ENCODE measurements at regions not wholly inside any gene's neighbourhood (a gene's known extent, or its start where the extent isn't known, plus 50 kb on each side); places are given as distances from the start of the nearest gene placed in this dataset.

DNA sequence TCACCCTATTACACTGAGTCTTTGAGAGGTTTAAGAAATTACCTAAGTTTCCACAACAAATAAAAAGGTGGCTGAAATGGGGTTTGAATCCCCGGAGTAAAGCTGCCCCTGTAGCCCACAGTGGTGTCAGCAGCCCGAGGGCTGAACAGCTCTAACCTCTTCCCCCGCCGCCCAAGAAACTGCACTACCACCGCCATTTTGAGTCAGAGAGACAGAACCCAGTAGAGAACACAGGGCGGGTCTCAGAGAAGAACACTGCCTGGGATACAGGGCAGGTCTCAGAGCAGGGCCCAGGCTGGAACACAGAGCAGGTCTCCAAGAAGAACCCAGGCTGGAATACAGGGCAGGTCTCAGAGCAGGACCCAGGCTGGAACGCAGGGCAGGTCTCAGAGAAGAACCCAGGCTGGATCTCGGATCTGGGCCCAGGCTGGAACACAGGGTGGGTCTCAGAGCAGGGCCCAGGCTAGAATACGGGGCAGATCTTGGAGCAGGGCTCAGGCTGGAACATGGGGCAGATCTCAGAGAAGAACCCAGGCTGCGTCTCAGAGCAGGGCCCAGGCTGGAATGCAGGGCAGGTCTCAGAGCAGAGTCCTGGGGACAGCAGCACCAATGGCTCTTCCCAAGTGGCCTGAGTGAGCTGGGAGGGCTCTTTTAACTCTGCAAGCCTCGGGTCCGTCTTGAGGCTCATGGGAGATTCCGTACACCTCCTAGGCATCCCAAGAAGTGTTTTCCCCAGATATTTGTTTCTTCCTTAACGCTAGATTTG lies 85.9 kb upstream of the LANCL2 start:
- CTCF ChIA-PET, result interaction anchor here (1.4 kb wide), 1 partner anchor 505 kb away, joined by 3 read pairs; no protein-coding TSS in a partner anchor
- no peaks in the 10 kb centered on the region for H3F3A ChIP-seq (ENCODE audit: insufficient read depth, low read depth)
- intact Hi-C loops (cut with micrococcal nuclease; ENCODE audit: unreplicated experiment), result loop anchor here (10.0 kb wide), 1 partner anchor 446 kb away; no protein-coding TSS in a partner anchor
- no peaks in the 10 kb centered on the region for H4K20me1 ChIP-seq (ENCODE audit: insufficient read depth)
- TF ChIP-seq, protein P1, sequence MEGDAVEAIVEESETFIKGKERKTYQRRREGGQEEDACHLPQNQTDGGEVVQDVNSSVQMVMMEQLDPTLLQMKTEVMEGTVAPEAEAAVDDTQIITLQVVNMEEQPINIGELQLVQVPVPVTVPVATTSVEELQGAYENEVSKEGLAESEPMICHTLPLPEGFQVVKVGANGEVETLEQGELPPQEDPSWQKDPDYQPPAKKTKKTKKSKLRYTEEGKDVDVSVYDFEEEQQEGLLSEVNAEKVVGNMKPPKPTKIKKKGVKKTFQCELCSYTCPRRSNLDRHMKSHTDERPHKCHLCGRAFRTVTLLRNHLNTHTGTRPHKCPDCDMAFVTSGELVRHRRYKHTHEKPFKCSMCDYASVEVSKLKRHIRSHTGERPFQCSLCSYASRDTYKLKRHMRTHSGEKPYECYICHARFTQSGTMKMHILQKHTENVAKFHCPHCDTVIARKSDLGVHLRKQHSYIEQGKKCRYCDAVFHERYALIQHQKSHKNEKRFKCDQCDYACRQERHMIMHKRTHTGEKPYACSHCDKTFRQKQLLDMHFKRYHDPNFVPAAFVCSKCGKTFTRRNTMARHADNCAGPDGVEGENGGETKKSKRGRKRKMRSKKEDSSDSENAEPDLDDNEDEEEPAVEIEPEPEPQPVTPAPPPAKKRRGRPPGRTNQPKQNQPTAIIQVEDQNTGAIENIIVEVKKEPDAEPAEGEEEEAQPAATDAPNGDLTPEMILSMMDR (conservative IDR thresholded peaks at IDR 0.05), result no peak
- no peak for TF ChIP-seq EZH2 (IDR thresholded peaks at IDR 0.05; ENCODE audit: low read depth)
- BruUV-seq (replicated peaks), result no TSS peak
- no peak overlapping the region for H3K4me2 ChIP-seq
- no peaks in the 10 kb centered on the region for H3K79me2 ChIP-seq (ENCODE audit: low read depth)
- H3K27ac ChIP-seq, result no peak overlapping the region
- H3K9me2 ChIP-seq (ENCODE audit: insufficient read depth), result no peaks in the 10 kb centered on the region
- no peak overlapping the region for H2AFZ ChIP-seq
- POLR2A ChIA-PET (ENCODE audit: unreplicated experiment), result no interaction called here
- no peaks in the 10 kb centered on the region for H3K9me3 ChIP-seq (ENCODE audit: insufficient read depth, low read depth)
- no peaks in the 10 kb centered on the region for H3K4me1 ChIP-seq (replicated peaks; ENCODE audit: insufficient read depth)
- H3K36me3 ChIP-seq (ENCODE audit: low read depth), result no peaks in the 10 kb centered on the region
- H3K4me3 ChIP-seq, result no peak overlapping the region
- H3K27me3 ChIP-seq (ENCODE audit: insufficient read depth, low read depth), result peaks cover 54% of the 10 kb centered on the region
- no peak for DNase-seq

DNA sequence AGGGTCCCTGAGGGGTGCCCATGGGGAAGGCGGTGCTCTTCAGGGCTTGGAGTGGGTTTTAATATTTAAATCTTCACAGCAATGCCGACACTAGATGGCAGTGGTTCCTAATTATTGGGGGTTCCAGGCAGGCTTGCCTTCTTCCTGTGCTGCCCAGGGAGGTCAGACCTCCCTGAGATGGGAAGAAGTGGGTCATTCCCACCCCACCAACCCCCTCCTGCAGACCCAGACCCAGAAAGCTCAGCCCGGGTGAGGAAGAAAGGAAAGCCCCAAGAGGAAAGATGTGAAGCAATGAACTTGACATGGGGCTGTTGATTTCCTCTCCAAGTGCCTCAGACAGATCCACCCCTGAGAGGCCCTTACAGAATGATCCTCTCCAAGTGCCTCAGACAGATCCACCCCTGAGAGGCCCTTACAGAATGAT lies 85.1 kb upstream of the LANCL2 start:
- Histone ChIP-seq H3K27me3 (ENCODE audit: insufficient read depth, low read depth) (peaks cover 54% of the 10 kb centered on the region), H3K9me2 (ENCODE audit: insufficient read depth) (no peaks in the 10 kb centered on the region), H4K20me1 (ENCODE audit: insufficient read depth) (no peaks in the 10 kb centered on the region), H3K79me2 (ENCODE audit: low read depth) (no peaks in the 10 kb centered on the region), H3K9me3 (ENCODE audit: insufficient read depth, low read depth) (no peaks in the 10 kb centered on the region), H3K4me3 (no peak overlapping the region), H3K4me1 (replicated peaks; ENCODE audit: insufficient read depth) (no peaks in the 10 kb centered on the region), H3K4me2 (no peak overlapping the region), H3K36me3 (ENCODE audit: low read depth) (no peaks in the 10 kb centered on the region), H2AFZ (no peak overlapping the region), H3F3A (ENCODE audit: insufficient read depth, low read depth) (no peaks in the 10 kb centered on the region), H3K27ac (no peak overlapping the region)
- BruUV-seq (replicated peaks), result no TSS peak
- ChIA-PET CTCF (interaction anchor here (0.7 to 4.1 kb wide), 5 partner anchors 13 to 136 kb away, joined by 3 to 12 read pairs (median 5); no protein-coding TSS in a partner anchor), POLR2A (ENCODE audit: unreplicated experiment) (no interaction called here)
- TF ChIP-seq, protein P1 (conservative IDR thresholded peaks at IDR 0.05), result peak; percentile 99
- TF ChIP-seq EZH2 (IDR thresholded peaks at IDR 0.05; ENCODE audit: low read depth), result no peak
- peak; percentile 72 to 74 for DNase-seq
- intact Hi-C loops (cut with micrococcal nuclease; ENCODE audit: unreplicated experiment), result loop anchor here (1.0 to 10.0 kb wide), 6 partner anchors 85 to 862 kb away; partner anchors contain the start of genes LANCL2 and PHKG1

DNA sequence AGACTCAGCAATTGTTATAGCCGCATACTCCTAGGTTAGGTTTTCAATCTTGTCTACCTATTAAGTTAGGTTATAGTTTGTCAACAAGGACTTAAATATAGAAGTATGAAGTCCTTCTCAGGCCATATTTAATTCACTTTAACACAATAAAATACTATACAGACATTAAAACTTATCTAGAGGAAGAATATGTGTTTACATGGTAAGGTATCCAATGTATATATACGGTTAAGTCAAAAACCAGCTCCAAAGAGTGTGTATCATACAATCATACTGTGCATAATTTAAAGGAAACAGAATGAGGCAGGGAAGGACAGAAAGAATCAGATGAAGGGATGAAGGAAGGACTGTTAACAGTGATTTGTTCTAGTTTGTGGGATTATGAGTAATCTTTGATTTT lies 79.5 kb upstream of the LANCL2 start:
- no peaks in the 10 kb centered on the region for H3K36me3 ChIP-seq (ENCODE audit: low read depth)
- TF ChIP-seq, protein P1 (conservative IDR thresholded peaks at IDR 0.05), result no peak
- TF ChIP-seq EZH2 (IDR thresholded peaks at IDR 0.05; ENCODE audit: low read depth), result no peak
- no TSS peak for BruUV-seq (replicated peaks)
- no peak overlapping the region for H2AFZ ChIP-seq
- no peak overlapping the region for H3K4me3 ChIP-seq
- POLR2A ChIA-PET (ENCODE audit: unreplicated experiment), result no interaction called here
- no peaks in the 10 kb centered on the region for H4K20me1 ChIP-seq (ENCODE audit: insufficient read depth)
- no peaks in the 10 kb centered on the region for H3K79me2 ChIP-seq (ENCODE audit: low read depth)
- no peak overlapping the region for H3K4me2 ChIP-seq
- CTCF ChIA-PET, result no interaction called here
- DNase-seq, result no peak
- H3F3A ChIP-seq (ENCODE audit: insufficient read depth, low read depth), result no peaks in the 10 kb centered on the region
- intact Hi-C loops (cut with micrococcal nuclease; ENCODE audit: unreplicated experiment), result loop anchor here (10.0 kb wide), 1 partner anchor 359 kb away; no protein-coding TSS in a partner anchor
- H3K9me2 ChIP-seq (ENCODE audit: insufficient read depth), result no peaks in the 10 kb centered on the region
- peaks cover 63% of the 10 kb centered on the region for H3K27me3 ChIP-seq (ENCODE audit: insufficient read depth, low read depth)
- H3K9me3 ChIP-seq (ENCODE audit: insufficient read depth, low read depth), result no peaks in the 10 kb centered on the region
- H3K4me1 ChIP-seq (replicated peaks; ENCODE audit: insufficient read depth), result no peaks in the 10 kb centered on the region
- H3K27ac ChIP-seq, result no peak overlapping the region
